ENCODE measurements at regions not wholly inside any gene's neighbourhood (a gene's known extent, or its start where the extent isn't known, plus 50 kb on each side); places are given as distances from the start of the nearest gene placed in this dataset.
"Not testable (repeated sequence)": the region's sequence is repeated elsewhere in the genome, so short reads cannot be mapped to it uniquely, and the experiment has no call there.

- no peak for DNase-seq (ENCODE audit: low read depth in 4 of 4, low spot score in 2 of 4)
Measured at GRCh38 chr7:42688056-42688371, 223.9 kb downstream of the C7orf25 start.

GRCh38 chr7:42687211-42688055 is 224.4 kb downstream of the C7orf25 start:
- no peak for DNase-seq (ENCODE audit: low read depth in 4 of 4, low spot score in 2 of 4)

GRCh38 chr7:42686594-42687156 is 225.2 kb downstream of the C7orf25 start:
- DNase-seq (ENCODE audit: low read depth in 4 of 4, low spot score in 2 of 4) = no peak

GRCh38 chr7:42685911-42686310 is 226.0 kb downstream of the C7orf25 start:
- DNase-seq (ENCODE audit: low read depth in 4 of 4, low spot score in 2 of 4) = no peak

- no peak for DNase-seq (ENCODE audit: low read depth in 4 of 4, low spot score in 2 of 4)
Measured at GRCh38 chr7:42677751-42678699, 233.8 kb downstream of the C7orf25 start.

- no peak for DNase-seq (ENCODE audit: low read depth in 4 of 4, low spot score in 2 of 4)
Measured at GRCh38 chr7:42674541-42674940, 237.3 kb downstream of the C7orf25 start.

- DNase-seq (ENCODE audit: low read depth in 4 of 4, low spot score in 2 of 4) = no peak
Measured at GRCh38 chr7:42673951-42674350, 237.9 kb downstream of the C7orf25 start.

GRCh38 chr7:42672339-42672999 is 239.4 kb downstream of the C7orf25 start:
- DNase-seq (ENCODE audit: low read depth in 4 of 4, low spot score in 2 of 4) = no peak

GRCh38 chr7:42671627-42672026 is 240.2 kb downstream of the C7orf25 start:
- DNase-seq (ENCODE audit: low read depth in 4 of 4, low spot score in 2 of 4) = no peak

- no peak for DNase-seq (ENCODE audit: low read depth in 4 of 4, low spot score in 2 of 4)
Measured at GRCh38 chr7:42666994-42667393, 244.9 kb downstream of the C7orf25 start.

- DNase-seq (ENCODE audit: low read depth in 4 of 4, low spot score in 2 of 4) = no peak
Measured at GRCh38 chr7:42662862-42663261, 249.0 kb downstream of the C7orf25 start.

- DNase-seq (ENCODE audit: low read depth in 4 of 4, low spot score in 2 of 4) = no peak
Measured at GRCh38 chr7:42661312-42661711, 250.6 kb downstream of the C7orf25 start.

- no peak for DNase-seq (ENCODE audit: low read depth in 4 of 4, low spot score in 2 of 4)
Measured at GRCh38 chr7:42650701-42651100, 261.2 kb downstream of the C7orf25 start.

- DNase-seq (ENCODE audit: low read depth in 4 of 4, low spot score in 2 of 4) = no peak
Measured at GRCh38 chr7:42650171-42650570, 261.7 kb downstream of the C7orf25 start.

- no peak for DNase-seq (ENCODE audit: low read depth in 4 of 4, low spot score in 2 of 4)
Measured at GRCh38 chr7:42645906-42646305, 266.0 kb downstream of the C7orf25 start.

GRCh38 chr7:42642699-42643098 is 269.2 kb downstream of the C7orf25 start:
- no peak for DNase-seq (ENCODE audit: low read depth in 4 of 4, low spot score in 2 of 4)

- no peak for DNase-seq (ENCODE audit: low read depth in 4 of 4, low spot score in 2 of 4)
Measured at GRCh38 chr7:42639930-42640329, 271.9 kb downstream of the C7orf25 start.

GRCh38 chr7:42636380-42636779 is 275.5 kb downstream of the C7orf25 start:
- not testable (repeated sequence) for DNase-seq (ENCODE audit: low read depth in 4 of 4, low spot score in 2 of 4)

GRCh38 chr7:42628054-42628453 is 283.8 kb downstream of the C7orf25 start:
- no peak for DNase-seq (ENCODE audit: low read depth in 4 of 4, low spot score in 2 of 4)

- DNase-seq (ENCODE audit: low read depth in 4 of 4, low spot score in 2 of 4) = no peak
Measured at GRCh38 chr7:42627626-42628025, 284.2 kb downstream of the C7orf25 start.

GRCh38 chr7:42627101-42627500 is 284.8 kb downstream of the C7orf25 start:
- no peak for DNase-seq (ENCODE audit: low read depth in 4 of 4, low spot score in 2 of 4)

Measured in left renal cortex interstitium (tissue), 4 donors.